Eye (tissue), 1 donor: ENCODE measurements at regions not wholly inside any gene's neighbourhood (a gene's known extent, or its start where the extent isn't known, plus 50 kb on each side); places are given as distances from the start of the nearest gene placed in this dataset.

ENCODE experiments used
- DNase-seq: peaks from one replicate; pipeline ENCODE4 v3.0.0-alpha.2; 2015

DNA sequence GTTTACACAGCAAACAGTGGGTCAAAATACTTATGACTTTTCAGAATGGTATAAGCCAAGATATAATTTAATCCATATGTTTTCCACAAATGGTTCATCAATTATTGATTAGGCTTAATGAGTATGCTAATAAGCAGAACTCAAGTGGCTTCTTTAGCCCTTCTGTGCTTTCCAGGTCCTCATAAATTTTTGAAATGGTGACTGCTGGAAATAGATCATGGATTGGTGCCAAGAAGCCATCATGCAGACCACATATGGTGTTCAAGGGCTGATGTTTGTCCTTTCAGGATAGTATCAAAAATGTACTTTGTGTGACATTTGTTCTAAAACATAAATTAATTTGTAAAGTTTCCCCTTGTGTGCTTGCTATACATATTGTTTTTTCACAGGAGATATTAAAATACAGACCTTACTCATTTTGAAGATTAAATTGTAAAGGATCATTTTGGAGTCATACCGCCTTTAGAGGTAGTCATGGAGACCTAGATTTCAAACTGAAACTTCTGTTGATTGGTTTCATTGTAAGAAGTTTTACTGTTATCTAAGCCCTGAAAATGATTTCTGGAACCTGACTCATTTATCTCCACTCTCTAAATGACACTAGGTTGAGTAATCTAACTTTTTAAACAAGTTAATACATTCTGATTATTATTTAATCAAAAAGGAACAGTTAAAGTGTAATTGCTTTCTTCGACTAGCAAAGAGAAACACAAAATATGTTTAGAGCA, 507.9 kb downstream of the PLA2G4A start:
- peak; percentile 51 for DNase-seq

DNA sequence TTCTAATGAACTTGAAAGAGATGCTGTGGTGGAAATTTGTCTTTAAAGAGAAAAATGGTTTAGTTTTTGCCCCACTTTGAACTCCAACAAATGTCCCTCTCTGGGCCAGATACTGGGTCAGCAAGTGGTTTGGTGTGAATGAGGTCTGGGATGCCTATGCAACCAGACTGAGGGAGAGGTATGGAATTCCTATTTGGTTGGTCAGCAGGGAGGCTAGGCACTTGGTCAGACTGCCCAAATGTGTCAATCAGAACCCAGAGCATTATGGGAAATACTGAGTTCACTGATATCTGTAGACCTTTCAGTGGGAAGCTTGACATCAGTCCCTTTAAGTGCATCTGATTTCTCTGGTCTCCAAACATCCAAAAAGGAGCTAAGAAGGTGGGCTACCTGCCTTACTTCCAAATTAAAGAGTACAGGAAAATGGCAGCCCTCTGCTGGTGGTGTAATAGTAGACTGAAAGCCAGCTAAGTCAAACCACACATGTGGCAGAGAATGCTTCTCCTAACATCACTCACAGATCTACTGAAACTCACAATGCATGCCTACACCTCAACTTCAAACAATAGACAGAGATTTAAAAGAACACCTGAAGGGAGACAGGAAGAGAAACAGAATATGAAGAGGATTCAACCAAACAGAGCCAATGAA, 510.1 kb downstream of the PLA2G4A start:
- DNase-seq, result no peak

DNA sequence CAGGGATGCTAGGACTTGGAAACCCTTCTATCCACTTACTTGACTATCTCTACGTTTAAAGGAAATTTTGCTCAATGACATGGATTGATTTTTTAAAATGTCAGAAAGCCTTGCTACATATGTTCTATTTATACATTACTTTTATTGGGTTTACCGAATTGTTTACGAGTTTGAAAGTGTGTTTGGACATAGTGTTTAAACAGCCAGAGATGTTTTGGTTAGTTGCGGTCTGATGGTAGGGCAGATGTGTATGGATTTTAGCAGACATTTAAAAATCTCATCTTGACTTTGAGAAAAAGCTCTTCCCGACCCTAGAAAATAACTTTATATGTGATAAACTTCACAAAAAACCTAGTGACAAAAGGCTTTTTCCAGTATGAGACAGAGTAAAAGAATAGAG, 513.7 kb downstream of the PLA2G4A start:
- DNase-seq, result no peak

DNA sequence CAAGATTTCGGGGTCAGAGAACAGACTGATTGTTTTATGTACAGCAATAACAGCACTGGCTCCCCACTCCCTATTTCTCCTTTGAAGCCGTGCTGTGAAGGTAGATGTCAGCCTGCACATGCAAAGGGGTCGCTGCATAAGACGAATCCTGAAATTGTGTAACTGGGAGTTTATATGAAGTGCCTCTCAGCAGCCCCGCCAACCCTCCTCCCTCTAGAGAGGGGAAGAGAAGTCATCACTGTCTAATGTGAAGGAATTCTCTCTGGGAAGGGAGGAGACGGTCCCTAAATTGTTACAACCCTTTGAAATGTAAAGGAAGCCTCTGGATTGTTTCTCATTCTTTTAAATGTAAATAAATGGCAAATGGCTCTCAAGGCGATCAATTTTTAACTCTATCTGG, 545.3 kb downstream of the PLA2G4A start:
- no peak for DNase-seq

DNA sequence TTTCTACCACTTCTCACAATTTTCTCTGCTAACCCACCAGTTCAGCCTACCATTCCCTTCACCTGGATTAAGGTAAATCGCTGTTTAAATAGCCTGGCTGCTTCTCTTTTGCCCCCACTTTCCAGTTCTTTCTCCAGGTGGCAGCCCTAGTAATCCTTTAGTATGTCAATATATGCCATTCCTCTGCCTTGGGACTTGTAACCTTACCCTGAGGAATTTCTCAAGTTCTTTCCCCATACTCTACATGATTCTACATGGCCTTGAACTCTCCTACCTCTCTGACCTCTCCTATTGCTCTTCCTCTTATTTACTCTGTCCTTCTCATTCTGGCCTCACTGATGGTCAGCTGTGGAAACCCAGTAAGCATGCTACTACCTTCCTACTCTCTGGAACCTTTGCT, 546.0 kb downstream of the PLA2G4A start:
- no peak for DNase-seq

DNA sequence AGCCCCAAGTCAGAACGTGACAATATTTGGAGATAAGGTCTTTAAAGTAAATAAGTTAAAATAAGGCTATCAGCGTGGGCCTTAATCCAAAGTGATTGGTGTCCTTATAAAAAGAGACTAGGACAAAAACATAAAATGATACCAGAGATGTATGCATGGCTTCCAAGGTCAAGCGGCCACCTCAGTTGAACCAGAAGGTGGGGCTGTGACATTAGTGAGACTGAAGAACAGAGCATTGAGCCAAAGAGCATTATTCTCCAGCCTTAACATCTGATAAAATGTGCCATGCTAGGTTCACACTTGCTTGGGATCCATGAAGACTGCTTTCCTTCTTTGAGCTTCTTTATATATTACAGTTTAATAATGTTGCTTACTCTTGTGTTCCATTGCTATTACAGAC, 554.6 kb downstream of the PLA2G4A start:
- no peak for DNase-seq

DNA sequence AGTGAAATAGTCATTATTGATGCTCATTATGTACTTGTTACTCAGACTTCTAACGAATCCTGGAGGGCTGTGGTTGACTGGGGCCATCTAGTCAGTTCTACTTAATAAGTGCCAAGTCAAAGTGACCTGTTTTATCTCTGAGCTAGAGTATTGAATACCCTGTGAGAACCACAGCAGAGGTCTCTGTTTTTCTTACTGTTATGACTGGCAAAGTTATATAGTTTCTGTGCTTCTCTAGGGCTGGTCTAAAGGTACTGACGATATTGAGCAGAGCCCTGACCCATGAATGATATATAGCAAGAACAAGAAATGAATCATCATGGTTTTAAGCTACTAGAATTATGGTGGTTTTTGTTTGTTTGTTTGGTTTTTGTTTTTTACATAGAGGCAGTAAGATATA, 555.8 kb downstream of the PLA2G4A start:
- DNase-seq, result no peak

DNA sequence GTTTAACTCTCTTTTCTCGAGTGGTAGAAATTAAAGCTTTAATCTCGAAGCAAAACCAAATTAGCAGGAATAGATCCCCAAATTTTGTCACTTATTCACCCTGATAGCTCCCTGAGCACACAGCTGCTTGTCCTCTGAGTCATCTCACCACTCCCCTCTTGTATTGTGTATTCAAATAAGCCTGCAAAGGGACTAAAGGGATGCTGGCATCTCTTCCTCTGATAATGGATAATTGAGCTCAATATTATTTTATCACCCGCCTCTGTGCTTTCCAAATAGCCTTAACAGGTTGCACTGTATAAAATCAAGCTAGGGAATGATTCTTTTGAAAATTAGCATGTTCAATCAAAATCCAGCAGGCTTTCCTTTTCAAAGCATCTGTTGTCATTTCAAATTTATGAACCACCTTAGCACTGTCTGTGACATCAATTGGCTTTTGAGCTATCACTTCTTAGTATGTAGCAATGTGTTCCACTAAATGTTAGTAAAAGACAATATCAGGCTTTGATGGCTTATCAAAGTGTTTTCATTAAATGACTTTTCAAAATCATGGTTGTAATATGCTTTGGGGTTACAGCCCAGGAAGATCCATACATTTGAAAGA, 561.6 kb downstream of the PLA2G4A start:
- DNase-seq, result peak; percentile 13

DNA sequence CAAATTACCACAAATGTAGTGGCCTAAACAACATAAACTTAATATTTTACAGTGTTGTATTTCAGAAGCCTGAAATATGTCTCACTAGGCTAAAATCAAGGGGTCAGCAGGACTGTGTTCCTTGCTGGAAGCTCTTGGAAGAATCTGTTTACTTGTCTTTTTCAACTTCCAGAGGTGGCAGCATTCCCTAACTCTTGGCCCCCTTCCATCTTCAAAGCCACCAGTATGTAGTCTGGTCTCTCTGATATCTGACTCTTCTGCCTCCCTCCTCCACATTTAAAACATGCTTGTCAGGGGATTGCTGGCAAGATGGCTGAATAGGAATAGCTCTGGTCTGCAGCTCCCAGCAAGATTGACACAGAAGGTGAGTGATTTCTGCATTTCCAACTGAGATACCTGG, 567.5 kb downstream of the PLA2G4A start:
- DNase-seq, result no peak

DNA sequence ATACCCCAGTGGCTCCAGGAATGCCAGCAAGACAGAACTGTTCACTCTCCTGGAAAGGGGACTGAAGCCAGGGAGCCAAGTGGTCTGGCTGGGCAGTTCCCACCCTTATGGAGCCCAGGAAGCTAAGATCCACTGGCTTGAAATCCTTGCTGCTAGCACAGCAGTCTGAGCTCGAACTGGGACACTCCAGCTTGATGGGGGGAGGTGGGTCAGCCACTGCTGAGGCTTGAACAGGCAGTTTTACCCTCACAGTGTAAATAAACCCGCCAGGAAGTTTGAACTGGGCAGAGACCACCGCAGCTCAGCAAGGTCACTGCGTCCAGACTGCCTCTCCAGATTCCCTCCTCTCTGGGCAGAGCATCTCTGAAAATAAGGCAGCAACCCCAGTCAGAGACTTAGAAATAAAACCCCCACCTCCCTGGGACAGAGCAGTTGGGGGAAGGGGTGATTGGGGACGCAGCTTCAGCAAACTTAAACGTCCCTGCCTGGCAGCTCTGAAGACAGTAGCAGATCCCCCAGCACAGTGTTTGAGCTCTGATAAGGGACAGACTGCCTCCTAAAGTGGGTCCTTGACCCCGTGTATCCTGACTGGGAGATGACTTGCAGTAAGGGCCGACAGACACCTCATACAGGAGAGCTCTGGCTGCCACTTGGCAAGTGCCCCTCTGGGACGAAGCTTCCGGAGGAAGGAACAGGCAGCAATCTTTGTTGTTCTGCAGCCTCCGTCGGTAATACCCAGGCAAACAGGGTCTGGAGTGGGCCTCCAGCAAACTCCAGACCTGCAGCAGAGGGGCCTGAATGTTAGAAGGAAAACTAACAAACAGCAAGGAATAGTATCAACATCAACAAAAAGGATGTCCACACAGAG, 568.4 kb downstream of the PLA2G4A start:
- DNase-seq, result no peak

DNA sequence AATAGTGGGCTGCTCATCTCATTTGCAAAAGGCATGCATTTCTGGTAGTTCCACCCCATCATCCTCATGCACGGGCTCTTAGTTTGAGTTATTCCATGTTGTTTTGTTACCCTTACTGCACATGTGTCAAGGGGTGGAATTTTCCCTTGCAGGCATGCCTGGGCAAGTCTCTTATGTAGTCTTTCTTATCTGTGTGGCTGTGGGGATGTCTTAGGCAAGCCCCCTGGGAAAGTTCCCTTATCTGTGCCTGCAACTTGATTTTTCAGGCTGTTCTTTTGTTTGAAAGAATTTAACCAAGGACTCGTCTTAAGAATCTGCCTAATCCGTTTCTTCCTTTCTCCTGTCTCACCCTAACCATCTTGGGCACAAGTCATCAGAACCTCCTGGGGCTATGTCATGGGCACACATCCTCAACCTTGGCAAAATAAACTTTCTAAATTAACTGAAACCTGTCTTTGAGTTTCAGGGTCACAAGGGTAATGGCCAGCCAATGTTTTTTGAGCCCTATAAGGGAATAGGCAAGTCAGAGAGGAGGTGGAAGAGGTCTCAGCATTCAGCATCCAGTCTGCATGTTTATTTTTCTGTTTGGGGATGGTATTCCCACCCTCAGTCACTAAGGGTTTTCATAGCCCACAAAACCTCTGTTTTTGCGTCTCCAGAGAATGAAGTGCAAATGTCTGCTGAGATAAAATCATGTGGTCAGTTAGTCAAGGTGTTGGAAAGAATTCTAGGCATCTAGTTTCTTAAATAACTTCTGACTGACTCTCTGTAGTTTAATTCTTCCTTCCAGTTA, 579.7 kb downstream of the PLA2G4A start:
- no peak for DNase-seq

DNA sequence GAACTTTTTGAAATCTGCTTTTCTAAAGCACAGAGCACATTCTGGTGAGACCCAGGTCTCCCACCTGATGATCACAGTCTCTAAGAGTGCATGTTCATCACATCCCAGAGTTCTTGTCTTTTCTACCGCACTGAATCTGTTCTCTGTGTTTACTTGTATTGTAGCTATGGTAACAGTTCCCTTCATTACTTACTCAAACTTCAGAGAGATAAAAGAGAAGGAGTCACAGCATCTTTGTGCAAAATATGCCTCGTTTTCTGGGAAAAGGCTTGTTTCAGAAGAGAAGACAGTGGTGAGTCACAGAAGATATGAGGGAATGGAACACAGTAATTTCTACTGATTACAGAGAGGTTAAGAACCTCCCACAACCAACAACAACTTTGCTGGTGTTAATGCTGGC, 580.6 kb downstream of the PLA2G4A start:
- no peak for DNase-seq

DNA sequence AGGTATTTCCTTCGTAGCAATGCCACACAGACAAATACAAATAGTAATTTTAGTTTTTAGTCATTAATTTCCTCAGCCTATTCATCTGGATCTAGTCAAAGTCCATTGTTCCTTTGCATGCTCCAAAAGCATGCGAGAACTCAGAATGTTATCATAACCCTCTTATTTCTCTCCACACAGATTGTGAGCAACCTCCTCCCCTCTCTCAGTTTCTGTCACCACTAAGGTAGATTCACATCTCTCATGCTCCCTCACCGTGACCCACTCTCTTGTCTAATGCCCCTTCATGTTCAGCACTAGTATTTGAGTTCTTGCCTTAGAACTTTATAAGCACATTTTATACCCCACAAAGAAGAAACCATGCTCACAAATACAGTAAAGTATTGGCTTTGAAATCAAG, 582.4 kb downstream of the PLA2G4A start:
- DNase-seq, result no peak

DNA sequence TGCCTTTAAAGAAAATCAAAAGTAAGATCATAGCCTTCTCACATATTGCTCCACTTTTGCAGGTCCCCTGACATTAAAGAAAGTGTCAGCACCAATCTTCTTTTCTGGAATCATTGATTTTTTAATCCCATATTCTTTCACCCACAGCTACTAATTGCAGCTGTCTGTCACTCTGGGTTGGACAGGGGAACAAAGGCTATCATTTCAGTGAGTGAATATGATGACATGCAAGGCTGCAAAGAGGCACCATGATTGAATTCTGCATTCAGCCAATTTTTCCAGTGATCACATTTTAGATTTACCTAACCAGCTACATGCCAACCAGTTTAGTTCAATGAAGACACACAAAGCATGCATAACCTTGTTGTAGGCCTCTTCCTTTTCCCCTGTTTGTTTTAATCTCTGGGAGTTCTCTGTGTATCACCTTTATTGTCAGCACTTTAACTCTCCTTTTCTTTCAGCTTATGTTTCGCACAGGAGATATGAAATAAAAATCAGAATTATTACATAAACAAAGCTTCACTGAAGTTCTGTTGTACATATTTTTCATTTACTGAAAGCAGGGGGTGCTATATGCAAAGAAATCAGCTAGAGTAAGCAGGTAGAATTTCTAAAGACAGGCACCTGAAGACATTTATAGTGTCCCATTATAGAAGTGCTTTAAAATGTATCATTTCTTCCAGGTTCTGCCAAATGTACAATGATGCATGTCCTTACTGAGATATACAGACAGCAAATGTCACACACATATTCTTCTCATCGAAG, 584.8 kb downstream of the PLA2G4A start:
- peak; percentile 54 for DNase-seq

DNA sequence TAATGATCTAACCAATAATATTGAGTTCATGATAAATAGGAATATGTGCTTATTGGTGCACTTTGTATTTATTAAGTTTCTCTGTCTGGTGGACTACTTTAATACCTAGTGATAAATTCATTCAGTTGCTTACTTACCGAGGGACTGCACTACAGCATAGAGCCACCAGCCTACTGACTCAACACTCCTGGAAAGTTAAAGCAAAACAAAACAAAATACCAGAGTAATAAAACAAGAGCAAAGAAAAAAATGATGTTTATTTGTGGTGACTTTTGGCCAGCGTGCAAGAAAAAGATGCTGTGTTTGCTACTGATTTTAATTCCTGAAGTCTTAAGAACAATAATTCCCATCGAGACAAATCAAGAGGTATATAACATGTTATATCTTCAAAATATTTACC, 586.3 kb downstream of the PLA2G4A start:
- no peak for DNase-seq

DNA sequence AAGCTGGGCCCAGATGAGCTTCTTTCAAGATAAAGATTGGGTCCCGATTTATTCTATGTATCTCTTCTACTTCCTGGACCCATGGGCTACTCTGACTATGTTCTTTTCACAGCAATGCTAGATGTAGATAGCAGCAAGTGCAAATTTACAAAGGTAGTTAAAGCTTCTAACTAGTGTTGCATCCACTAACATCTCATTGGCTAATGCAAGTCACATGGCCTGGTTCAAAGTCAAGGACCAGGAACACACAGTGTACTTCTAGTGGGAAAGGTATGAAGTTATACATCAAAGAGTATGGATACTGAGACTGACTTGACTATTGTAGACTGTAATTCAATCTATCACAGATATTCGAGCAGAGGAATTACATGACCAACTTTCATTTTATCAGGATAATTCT, 588.8 kb downstream of the PLA2G4A start:
- DNase-seq, result no peak

DNA sequence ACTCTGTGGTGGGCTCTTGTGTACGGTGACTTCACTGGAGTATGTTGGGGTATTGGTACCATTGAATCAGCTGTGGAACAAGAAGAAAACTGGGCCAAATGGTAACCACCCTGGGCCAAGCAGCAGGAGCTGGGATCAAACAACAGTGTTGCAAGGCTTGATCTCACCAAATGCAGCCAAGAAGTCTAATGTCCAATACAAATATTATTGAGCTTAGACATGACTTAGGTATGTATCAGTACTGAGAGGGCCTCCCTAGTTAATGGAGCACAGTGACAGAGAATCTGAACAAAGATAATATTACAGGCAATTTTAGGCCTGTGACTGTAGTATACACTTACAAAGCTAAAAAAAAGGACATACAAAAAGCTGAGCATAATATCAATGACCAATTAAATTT, 604.8 kb downstream of the PLA2G4A start:
- no peak for DNase-seq

DNA sequence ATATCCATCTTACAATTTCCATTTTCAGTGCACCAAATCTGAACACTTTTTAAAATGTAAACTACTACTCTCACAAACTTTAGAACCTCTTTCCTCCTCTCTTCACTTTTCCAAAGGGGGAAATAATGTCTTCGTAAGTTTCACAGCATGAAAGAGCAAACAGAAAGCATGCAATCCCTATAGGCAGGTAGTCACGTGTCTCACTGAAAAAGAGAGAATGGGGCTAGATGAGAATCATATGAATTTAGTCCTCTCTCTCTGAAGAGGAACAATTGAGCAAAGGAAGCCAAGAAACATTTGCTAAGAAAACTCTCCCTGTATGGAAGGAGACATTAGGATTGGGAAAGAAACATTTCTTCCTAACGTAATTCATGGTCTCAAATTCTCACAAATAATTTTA, 613.9 kb downstream of the PLA2G4A start:
- no peak for DNase-seq

DNA sequence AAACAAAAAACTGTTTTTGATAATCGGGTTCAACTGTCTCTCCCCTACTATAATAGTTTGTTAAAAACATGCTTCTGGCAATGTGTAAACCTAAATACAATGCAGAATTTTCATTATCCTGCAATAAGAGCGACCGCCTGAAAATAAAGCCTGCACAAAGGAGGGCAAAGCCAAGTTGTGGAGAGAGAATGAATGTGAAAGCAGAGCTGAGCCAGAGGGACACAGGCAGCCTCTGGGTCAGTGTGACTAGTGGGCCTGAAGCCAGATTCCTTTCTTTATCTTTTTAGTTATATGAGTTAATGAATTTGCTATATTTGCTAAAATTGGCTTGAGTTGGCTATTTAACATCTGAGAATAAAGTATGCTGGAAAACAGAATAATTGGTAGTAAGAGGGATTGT, 615.2 kb downstream of the PLA2G4A start:
- no peak for DNase-seq

DNA sequence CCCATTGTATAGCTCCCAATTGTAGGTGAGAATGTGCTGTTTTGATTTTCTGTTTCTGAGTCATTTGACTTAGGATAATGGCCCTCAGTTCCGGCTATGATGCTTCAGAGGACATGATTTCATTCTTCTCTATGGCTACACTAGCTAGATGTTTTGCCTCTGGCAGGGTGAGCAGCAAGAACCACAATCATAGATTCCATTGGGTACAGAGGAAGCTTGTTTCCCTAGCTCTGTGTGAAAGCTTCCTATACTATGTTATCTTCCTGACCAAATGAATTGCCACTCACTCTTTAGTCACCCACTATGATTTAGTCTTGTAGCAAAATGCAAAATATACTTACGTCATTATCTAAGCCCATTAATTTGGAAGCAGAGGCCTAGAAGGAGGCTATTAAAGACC, 616.3 kb downstream of the PLA2G4A start:
- no peak for DNase-seq

DNA sequence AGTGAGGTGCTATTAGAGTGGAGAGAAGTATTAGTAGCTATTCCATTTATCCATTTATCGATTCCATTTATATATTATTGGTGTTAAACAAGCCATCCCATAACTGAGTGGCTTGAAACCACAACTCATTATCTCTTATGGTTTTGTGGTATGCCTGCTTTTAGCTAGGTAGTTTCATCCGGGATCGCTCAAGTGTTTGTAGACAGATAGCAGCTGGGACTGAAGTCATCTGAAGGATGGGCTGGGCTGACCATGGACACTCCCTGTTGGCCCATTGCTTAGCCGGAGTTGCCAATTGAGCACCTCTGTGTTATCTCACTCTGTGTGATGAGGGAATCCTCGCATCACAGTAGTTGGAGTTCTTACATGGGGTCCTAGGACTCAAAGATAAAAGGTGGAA, 622.5 kb downstream of the PLA2G4A start:
- DNase-seq, result no peak

DNA sequence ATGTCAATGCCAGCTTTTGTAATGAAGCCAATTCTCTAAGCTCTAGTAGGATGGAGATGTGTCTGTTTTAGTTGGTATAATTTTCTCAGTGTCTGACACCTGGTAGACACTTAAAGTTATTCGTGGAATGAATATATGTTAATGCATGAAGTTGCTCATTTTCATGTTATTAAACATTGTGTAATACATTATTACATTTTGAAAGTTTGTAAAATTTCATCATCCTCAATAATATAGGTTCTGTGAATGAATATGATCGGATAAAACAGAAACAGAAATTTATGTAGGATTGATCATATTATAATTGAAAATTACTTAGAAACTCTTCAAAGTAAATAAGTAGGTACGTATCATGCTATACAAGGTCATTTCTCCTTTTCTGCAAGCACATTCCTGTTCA, 625.3 kb downstream of the PLA2G4A start:
- no peak for DNase-seq
